Suprapubic skin (tissue), 4 donors: ENCODE measurements at regions not wholly inside any gene's neighbourhood (a gene's known extent, or its start where the extent isn't known, plus 50 kb on each side); places are given as distances from the start of the nearest gene placed in this dataset.

Experiments
- DNase-seq, 2 donors: peaks; one replicate each; pipeline ENCODE4 v3.0.0-alpha.2; 2019; ENCODE audit warnings: low spot score in 2 of 2
- H3K27ac ChIP-seq: fragments of 200-600 bp; sonication (generic); one replicate; pipeline ENCODE4 v1.5.1; 2019
- H3K27me3 ChIP-seq: fragments of 200-600 bp; sonication (generic); one replicate; pipeline ENCODE4 v1.5.1; 2019
- H3K36me3 ChIP-seq: fragments of 200-600 bp; sonication (generic); one replicate; pipeline ENCODE4 v1.5.1; 2019
- H3K4me1 ChIP-seq: fragments of 200-600 bp; sonication (generic); one replicate; pipeline ENCODE4 v1.5.1; 2019
- H3K4me3 ChIP-seq: fragments of 200-600 bp; sonication (generic); one replicate; pipeline ENCODE4 v1.5.1; 2019; ENCODE audit warnings: mild to moderate bottlenecking
- H3K9me3 ChIP-seq: fragments of 200-600 bp; sonication (generic); one replicate; pipeline ENCODE4 v1.5.1; 2019
- EP300 ChIP-seq: sonication (generic); formaldehyde crosslinking; IDR thresholded peaks from one replicate; pipeline ENCODE4 v1.6.1; 2017; ENCODE audit warnings: antibody characterized with exemption
- POLR2A ChIP-seq, 2 donors: fragments of 450-650 bp; IDR thresholded peaks; one replicate each; pipeline ENCODE4 v1.6.1; 2017; ENCODE audit warnings: antibody characterized with exemption in 2 of 2, mild to moderate bottlenecking in 2 of 2, moderate library complexity in 2 of 2
- POLR2AphosphoS5 ChIP-seq, 3 donors: sonication (generic); formaldehyde crosslinking; IDR thresholded peaks; one replicate each; pipeline ENCODE4 v1.6.1; 2017; ENCODE audit warnings: antibody characterized with exemption in 3 of 3
- WGBS: methylation state at CpG from one replicate; pipeline ENCODE4 v1.1.5; 2018; 5-methylcytosine and 5-hydroxymethylcytosine counted together
- TF ChIP-seq, protein P1 (sequence below), 2 donors: fragments of 200-600 bp in 1 of 2; fragments of 450-650 bp in 1 of 2; sonication (generic) in 1 of 2; IDR thresholded peaks; one replicate each; pipeline ENCODE4 v1.5.1; 2016 to 2019; ENCODE audit warnings: antibody characterized with exemption in 2 of 2, mild to moderate bottlenecking in 1 of 2, moderate library complexity in 1 of 2

- DNase-seq, result no peak
- WGBS, result 49% methylated on average over 2 of the region's 2 CpGs
- Histone ChIP-seq H3K4me1 (peaks cover 15% of the 10 kb centered on the region), H3K27ac (no peak overlapping the region), H3K36me3 (no peaks in the 10 kb centered on the region), H3K9me3 (no peaks in the 10 kb centered on the region), H3K4me3 (no peak overlapping the region), H3K27me3 (no peaks in the 10 kb centered on the region)
- TF ChIP-seq, protein P1, sequence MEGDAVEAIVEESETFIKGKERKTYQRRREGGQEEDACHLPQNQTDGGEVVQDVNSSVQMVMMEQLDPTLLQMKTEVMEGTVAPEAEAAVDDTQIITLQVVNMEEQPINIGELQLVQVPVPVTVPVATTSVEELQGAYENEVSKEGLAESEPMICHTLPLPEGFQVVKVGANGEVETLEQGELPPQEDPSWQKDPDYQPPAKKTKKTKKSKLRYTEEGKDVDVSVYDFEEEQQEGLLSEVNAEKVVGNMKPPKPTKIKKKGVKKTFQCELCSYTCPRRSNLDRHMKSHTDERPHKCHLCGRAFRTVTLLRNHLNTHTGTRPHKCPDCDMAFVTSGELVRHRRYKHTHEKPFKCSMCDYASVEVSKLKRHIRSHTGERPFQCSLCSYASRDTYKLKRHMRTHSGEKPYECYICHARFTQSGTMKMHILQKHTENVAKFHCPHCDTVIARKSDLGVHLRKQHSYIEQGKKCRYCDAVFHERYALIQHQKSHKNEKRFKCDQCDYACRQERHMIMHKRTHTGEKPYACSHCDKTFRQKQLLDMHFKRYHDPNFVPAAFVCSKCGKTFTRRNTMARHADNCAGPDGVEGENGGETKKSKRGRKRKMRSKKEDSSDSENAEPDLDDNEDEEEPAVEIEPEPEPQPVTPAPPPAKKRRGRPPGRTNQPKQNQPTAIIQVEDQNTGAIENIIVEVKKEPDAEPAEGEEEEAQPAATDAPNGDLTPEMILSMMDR (IDR thresholded peaks at IDR 0.05), result no peak
- TF ChIP-seq EP300 (no peak), POLR2A (IDR thresholded peaks at IDR 0.05) (no peak), POLR2AphosphoS5 (IDR thresholded peaks at IDR 0.05) (no peak)
These were observed 536.7 kb upstream of the TNP1 start for GRCh38 chr2:217396586-217396985.

- WGBS, result 45% methylated on average over 2 of the region's 2 CpGs
- Histone ChIP-seq H3K27me3 (no peaks in the 10 kb centered on the region), H3K4me1 (peaks cover 15% of the 10 kb centered on the region), H3K4me3 (no peak overlapping the region), H3K27ac (no peak overlapping the region), H3K9me3 (no peaks in the 10 kb centered on the region), H3K36me3 (no peaks in the 10 kb centered on the region)
- TF ChIP-seq, protein P1 (IDR thresholded peaks at IDR 0.05), result no peak
- TF ChIP-seq POLR2A (IDR thresholded peaks at IDR 0.05) (no peak), POLR2AphosphoS5 (IDR thresholded peaks at IDR 0.05) (no peak), EP300 (no peak)
- no peak for DNase-seq
These were observed 536.3 kb upstream of the TNP1 start for GRCh38 chr2:217396165-217396564.

- no peaks in the 10 kb centered on the region for H3K9me3 ChIP-seq
- 60% methylated on average over 8 of the region's 8 CpGs for WGBS
- H3K27me3 ChIP-seq, result no peaks in the 10 kb centered on the region
- no peak overlapping the region for H3K4me3 ChIP-seq
- peak in 2 of 3 donors; percentile 59 to 74 for TF ChIP-seq POLR2AphosphoS5 (IDR thresholded peaks at IDR 0.05)
- TF ChIP-seq, protein P1 (IDR thresholded peaks at IDR 0.05), result no peak
- no peak for DNase-seq
- peak overlapping the region; percentile 52 for H3K27ac ChIP-seq
- H3K4me1 ChIP-seq, result peaks cover 15% of the 10 kb centered on the region
- no peaks in the 10 kb centered on the region for H3K36me3 ChIP-seq
These were observed 534.9 kb upstream of the TNP1 start for GRCh38 chr2:217394510-217395351.

GRCh38 chr2:217393585-217394032 is 533.7 kb upstream of the TNP1 start:
- 18% methylated on average over 4 of the region's 4 CpGs for WGBS
- Histone ChIP-seq H3K9me3 (no peaks in the 10 kb centered on the region), H3K4me3 (no peak overlapping the region), H3K4me1 (peaks cover 15% of the 10 kb centered on the region), H3K27me3 (no peaks in the 10 kb centered on the region), H3K36me3 (no peaks in the 10 kb centered on the region), H3K27ac (peak overlapping the region; percentile 63)
- TF ChIP-seq, protein P1 (IDR thresholded peaks at IDR 0.05), result no peak
- peak in 1 of 2 donors; percentile 17 for TF ChIP-seq POLR2A (IDR thresholded peaks at IDR 0.05)
- peak in 2 of 3 donors; percentile 51 to 71 for TF ChIP-seq POLR2AphosphoS5 (IDR thresholded peaks at IDR 0.05)
- peak; percentile 82 to 84 for DNase-seq

GRCh38 chr2:217392930-217393584 is 533.2 kb upstream of the TNP1 start:
- no peak for DNase-seq
- Histone ChIP-seq H3K27me3 (no peaks in the 10 kb centered on the region), H3K4me3 (no peak overlapping the region), H3K9me3 (no peaks in the 10 kb centered on the region), H3K36me3 (no peaks in the 10 kb centered on the region), H3K4me1 (peaks cover 15% of the 10 kb centered on the region), H3K27ac (peak overlapping the region; percentile 63)
- TF ChIP-seq POLR2AphosphoS5 (IDR thresholded peaks at IDR 0.05) (no peak), POLR2A (IDR thresholded peaks at IDR 0.05) (no peak), EP300 (no peak)
- TF ChIP-seq, protein P1 (IDR thresholded peaks at IDR 0.05), result no peak
- WGBS, result 44% methylated on average over 5 of the region's 5 CpGs
